ENCODE measurements at regions not wholly inside any gene's neighbourhood (a gene's known extent, or its start where the extent isn't known, plus 50 kb on each side); places are given as distances from the start of the nearest gene placed in this dataset.

GRCh38 chr2:158905341-158905740 lies 63.1 kb upstream of the TANC1 start:
- DNase-seq (ENCODE audit: low spot score) = no peak

- no peak for DNase-seq (ENCODE audit: low spot score)
These were observed 62.7 kb upstream of the TANC1 start for GRCh38 chr2:158905784-158906183.

GRCh38 chr2:158907926-158908456 lies 60.4 kb upstream of the TANC1 start:
- DNase-seq (ENCODE audit: low spot score) = no peak

DNA sequence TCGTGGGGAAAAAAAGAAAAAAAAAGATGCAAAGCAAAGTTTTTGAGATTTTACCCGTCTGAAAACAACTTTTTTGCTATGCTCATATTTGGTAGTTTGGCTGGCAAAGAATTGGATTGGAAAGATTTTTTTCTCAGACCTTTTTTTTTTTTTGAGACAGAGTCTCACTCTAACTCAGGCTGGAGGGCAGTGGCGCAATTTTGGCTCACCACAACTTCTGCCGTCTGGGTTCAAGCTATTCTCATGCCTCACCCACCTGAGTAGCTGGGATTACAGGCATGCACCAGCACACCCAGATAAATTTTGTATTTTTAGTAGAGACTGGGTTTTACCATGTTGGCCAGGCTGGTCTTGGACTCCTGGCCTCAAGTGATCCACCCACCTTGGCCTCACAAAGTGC lies 56.3 kb upstream of the TANC1 start:
- peak; percentile 5 for DNase-seq (ENCODE audit: low spot score)

GRCh38 chr2:158912765-158913164 lies 55.7 kb upstream of the TANC1 start:
- no peak for DNase-seq (ENCODE audit: low spot score)

- no peak for DNase-seq (ENCODE audit: low spot score)
These were observed 54.4 kb upstream of the TANC1 start for GRCh38 chr2:158914066-158914465.

- DNase-seq (ENCODE audit: low spot score) = no peak
These were observed 53.7 kb upstream of the TANC1 start for GRCh38 chr2:158914731-158915130.

- no peak for DNase-seq (ENCODE audit: low spot score)
These were observed 51.3 kb upstream of the TANC1 start for GRCh38 chr2:158917121-158917520.

DNA sequence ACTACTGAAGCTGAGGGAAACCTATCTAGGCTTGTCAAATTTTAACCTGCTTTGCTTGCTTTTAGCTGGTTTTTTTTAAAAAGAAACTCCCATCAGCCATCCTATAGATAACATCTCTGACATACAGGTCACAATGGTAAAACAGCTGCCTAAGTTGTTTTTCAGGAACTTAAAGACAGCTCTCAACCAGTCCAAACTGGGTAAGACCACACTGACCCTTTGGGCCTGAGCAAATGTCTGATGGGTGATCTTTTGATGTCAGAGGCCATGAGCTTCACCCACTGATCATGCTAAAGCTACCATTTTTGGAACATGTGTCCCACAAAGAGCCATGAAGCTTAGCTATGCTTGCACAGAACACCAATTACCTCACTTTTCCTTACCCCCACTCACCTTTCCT lies 50.0 kb upstream of the TANC1 start:
- no peak for DNase-seq (ENCODE audit: low spot score)

All from globus pallidus (tissue), 1 donor.